Mesendoderm (in vitro differentiated cells): ENCODE measurements at regions not wholly inside any gene's neighbourhood (a gene's known extent, or its start where the extent isn't known, plus 50 kb on each side); places are given as distances from the start of the nearest gene placed in this dataset.

Experiments
- DNase-seq: peaks from one replicate; pipeline ENCODE4 v3.0.0; 2013
- H2AK5ac ChIP-seq: 2 replicates; pipeline ENCODE4 v1.6.1; 2013; ENCODE audit warnings: low read length, inconsistent platforms
- H2BK120ac ChIP-seq: 2 replicates; pipeline ENCODE4 v1.6.1; 2013; ENCODE audit warnings: low read depth, mild to moderate bottlenecking, low read length, moderate library complexity, mixed read lengths
- H2BK15ac ChIP-seq: replicated peaks from 2 replicates; pipeline ENCODE4 v1.6.1; 2013; ENCODE audit warnings: low read depth, mild to moderate bottlenecking, moderate library complexity
- H2BK5ac ChIP-seq: 2 replicates; pipeline ENCODE4 v1.6.1; 2013; ENCODE audit warnings: low read length, inconsistent platforms
- H3K18ac ChIP-seq: 2 replicates; pipeline ENCODE4 v1.6.1; 2013; ENCODE audit warnings: mild to moderate bottlenecking, low read length, mixed read lengths
- H3K23ac ChIP-seq: one replicate; pipeline ENCODE4 v1.6.1; 2013; ENCODE audit warnings: low read length
- H3K27ac ChIP-seq: 2 replicates; pipeline ENCODE4 v1.5.1; 2013; ENCODE audit warnings: low read depth, mild to moderate bottlenecking, inconsistent platforms, low read length, moderate library complexity
- H3K27me3 ChIP-seq: 2 replicates; pipeline ENCODE4 v1.6.1; 2013; ENCODE audit warnings: low read length, control low read depth, mild to moderate bottlenecking, inconsistent platforms; ENCODE audit not compliant: insufficient read depth, poor library complexity
- H3K36me3 ChIP-seq: 2 replicates; pipeline ENCODE4 v1.6.1; 2013; ENCODE audit warnings: low read length, inconsistent platforms; ENCODE audit not compliant: control insufficient read depth, insufficient read depth
- H3K4ac ChIP-seq: one replicate; pipeline ENCODE4 v1.6.1; 2013; ENCODE audit warnings: low read depth, mild to moderate bottlenecking, low read length, moderate library complexity
- H3K4me1 ChIP-seq: 2 replicates; pipeline ENCODE4 v1.6.1; 2013; ENCODE audit warnings: low read depth, low read length, inconsistent platforms; ENCODE audit not compliant: control insufficient read depth
- H3K4me2 ChIP-seq: 2 replicates; pipeline ENCODE4 v1.6.1; 2013; ENCODE audit warnings: low read length
- H3K4me3 ChIP-seq: 2 replicates; pipeline ENCODE4 v1.5.1; 2013; ENCODE audit warnings: mild to moderate bottlenecking, low read length
- H3K56ac ChIP-seq: one replicate; pipeline ENCODE4 v1.6.1; 2013; ENCODE audit warnings: low read length
- H3K79me1 ChIP-seq: 2 replicates; pipeline ENCODE4 v1.6.1; 2013; ENCODE audit warnings: low read length, inconsistent platforms
- H3K79me2 ChIP-seq: 2 replicates; pipeline ENCODE4 v1.6.1; 2013; ENCODE audit warnings: mild to moderate bottlenecking, low read length; ENCODE audit not compliant: control insufficient read depth, insufficient read depth
- H3K9ac ChIP-seq: 2 replicates; pipeline ENCODE4 v1.6.1; 2013; ENCODE audit warnings: low read length, inconsistent platforms
- H4K5ac ChIP-seq: one replicate; pipeline ENCODE4 v1.6.1; 2013; ENCODE audit warnings: low read length
- H4K8ac ChIP-seq: one replicate; pipeline ENCODE4 v1.6.1; 2013; ENCODE audit warnings: low read depth, mild to moderate bottlenecking, control low read depth, low read length, moderate library complexity
- WGBS: extraction: QIAGEN DNeasy Blood & Tissue Kit; methylation state at CpG from one replicate; pipeline ENCODE4 v1.1.7; 2013; ENCODE audit warnings: low lambda C conversion rate, missing lambda C conversion rate; ENCODE audit not compliant: insufficient coverage; ENCODE audit errors: extremely low coverage; 5-methylcytosine and 5-hydroxymethylcytosine counted together

DNA sequence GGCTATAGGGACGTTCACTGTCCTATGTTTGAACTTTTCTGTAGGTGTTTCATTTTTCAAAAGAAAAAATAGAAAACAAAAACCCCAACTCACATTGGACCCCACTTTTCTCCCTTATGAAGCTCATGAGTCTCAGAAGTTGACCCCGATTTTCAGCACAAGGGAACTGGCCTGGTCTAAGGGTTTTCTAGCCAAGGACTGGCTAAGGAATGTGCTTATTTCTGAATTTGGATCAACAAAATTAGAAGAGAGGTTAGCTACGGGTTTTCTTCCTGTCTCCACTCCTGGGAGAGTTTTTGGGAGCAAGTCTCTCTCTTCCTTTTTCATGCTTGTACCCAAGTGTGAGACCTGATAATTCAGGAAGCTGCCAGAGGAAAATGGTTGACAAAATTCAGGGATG is 453.2 kb downstream of the KLF12 start:
- Histone ChIP-seq H4K8ac (no peak overlapping the region), H3K56ac (no peak overlapping the region), H3K79me2 (no peaks in the 10 kb centered on the region), H3K18ac (no peak overlapping the region), H3K36me3 (no peaks in the 10 kb centered on the region), H3K27me3 (no peaks in the 10 kb centered on the region), H3K27ac (no peak overlapping the region), H3K4me1 (peaks cover 2% of the 10 kb centered on the region), H3K79me1 (no peaks in the 10 kb centered on the region), H3K23ac (no peak overlapping the region), H2AK5ac (no peak overlapping the region), H3K9ac (no peak overlapping the region), H3K4me3 (no peak overlapping the region), H3K4ac (no peak overlapping the region), H3K4me2 (no peak overlapping the region), H2BK15ac (no peak overlapping the region), H4K5ac (no peak overlapping the region), H2BK120ac (no peak overlapping the region), H2BK5ac (no peak overlapping the region)
- no CpG with 5 or more reads among the region's 3 CpGs for WGBS
- DNase-seq, result no peak

DNA sequence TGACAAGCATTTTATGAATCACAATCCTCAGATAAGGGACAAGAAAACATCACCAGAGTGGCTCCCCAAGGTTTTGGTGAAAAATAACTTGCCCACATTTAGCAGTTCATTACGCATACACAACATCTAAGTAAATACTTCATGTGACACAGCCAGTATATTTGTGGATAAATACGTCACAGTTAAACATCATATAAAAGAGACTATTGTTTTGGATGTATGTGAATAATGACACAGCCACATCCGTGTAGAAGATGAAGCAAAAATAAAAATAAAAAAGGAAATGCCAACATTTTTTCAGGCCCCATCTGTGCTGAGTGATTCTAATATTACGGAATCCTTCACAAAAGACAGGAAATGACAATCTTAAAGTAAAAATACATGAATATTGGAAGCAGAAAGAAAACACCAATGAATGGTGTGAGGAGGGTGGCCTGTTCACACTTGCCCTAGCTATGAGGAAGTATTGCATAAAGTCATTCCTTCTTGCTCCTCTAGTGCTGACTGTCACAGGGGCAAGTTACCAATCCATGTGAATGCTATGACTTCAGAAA is 457.1 kb downstream of the KLF12 start:
- Histone ChIP-seq H2BK120ac (no peak overlapping the region), H3K18ac (no peak overlapping the region), H3K4me3 (no peak overlapping the region), H3K27me3 (no peaks in the 10 kb centered on the region), H3K79me2 (no peaks in the 10 kb centered on the region), H3K27ac (no peak overlapping the region), H3K4me1 (peaks cover 2% of the 10 kb centered on the region), H3K4me2 (no peak overlapping the region), H2AK5ac (no peak overlapping the region), H3K23ac (no peak overlapping the region), H2BK15ac (no peak overlapping the region), H3K36me3 (no peaks in the 10 kb centered on the region), H3K56ac (no peak overlapping the region), H4K5ac (no peak overlapping the region), H4K8ac (no peak overlapping the region), H2BK5ac (no peak overlapping the region), H3K4ac (no peak overlapping the region), H3K9ac (no peak overlapping the region), H3K79me1 (no peaks in the 10 kb centered on the region)
- no CpG with 5 or more reads among the region's 4 CpGs for WGBS
- DNase-seq, result peak; percentile 11

DNA sequence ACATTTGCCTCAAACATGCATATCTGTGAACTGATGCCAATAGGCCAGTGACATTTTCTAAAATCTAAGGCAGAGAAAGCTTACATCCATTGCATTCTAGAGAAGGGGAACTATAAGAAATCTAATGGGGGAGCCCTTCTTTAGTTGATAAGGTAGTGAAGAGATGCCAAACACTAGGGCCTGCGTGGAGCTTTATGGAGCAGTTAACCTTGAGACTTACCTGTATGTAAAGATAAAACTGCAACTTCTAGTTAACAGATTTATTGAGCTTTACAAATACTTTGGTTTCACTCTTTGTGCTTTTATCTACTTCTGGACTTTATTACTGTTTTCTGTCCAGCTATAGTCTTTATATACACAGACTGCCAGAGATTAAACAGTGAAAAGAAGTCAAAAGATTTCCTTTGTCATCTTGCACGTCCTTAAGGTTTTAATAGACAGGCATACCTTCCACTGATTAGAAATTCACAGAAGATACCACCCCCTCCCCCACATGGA is 457.6 kb downstream of the KLF12 start:
- H3K36me3 ChIP-seq, result no peaks in the 10 kb centered on the region
- H3K23ac ChIP-seq, result no peak overlapping the region
- no peak overlapping the region for H2AK5ac ChIP-seq
- no peak overlapping the region for H3K27ac ChIP-seq
- H4K8ac ChIP-seq, result no peak overlapping the region
- no peak overlapping the region for H3K18ac ChIP-seq
- no peak overlapping the region for H3K56ac ChIP-seq
- H4K5ac ChIP-seq, result no peak overlapping the region
- no peak overlapping the region for H3K4me3 ChIP-seq
- H3K4ac ChIP-seq, result no peak overlapping the region
- no peak overlapping the region for H3K9ac ChIP-seq
- no CpG with 5 or more reads among the region's 2 CpGs for WGBS
- H2BK120ac ChIP-seq, result no peak overlapping the region
- H2BK5ac ChIP-seq, result no peak overlapping the region
- no peak overlapping the region for H3K4me2 ChIP-seq
- no peaks in the 10 kb centered on the region for H3K27me3 ChIP-seq
- H3K4me1 ChIP-seq, result peaks cover 2% of the 10 kb centered on the region
- H3K79me2 ChIP-seq, result no peaks in the 10 kb centered on the region
- H3K79me1 ChIP-seq, result no peaks in the 10 kb centered on the region
- peak; percentile 69 for DNase-seq
- no peak overlapping the region for H2BK15ac ChIP-seq

DNA sequence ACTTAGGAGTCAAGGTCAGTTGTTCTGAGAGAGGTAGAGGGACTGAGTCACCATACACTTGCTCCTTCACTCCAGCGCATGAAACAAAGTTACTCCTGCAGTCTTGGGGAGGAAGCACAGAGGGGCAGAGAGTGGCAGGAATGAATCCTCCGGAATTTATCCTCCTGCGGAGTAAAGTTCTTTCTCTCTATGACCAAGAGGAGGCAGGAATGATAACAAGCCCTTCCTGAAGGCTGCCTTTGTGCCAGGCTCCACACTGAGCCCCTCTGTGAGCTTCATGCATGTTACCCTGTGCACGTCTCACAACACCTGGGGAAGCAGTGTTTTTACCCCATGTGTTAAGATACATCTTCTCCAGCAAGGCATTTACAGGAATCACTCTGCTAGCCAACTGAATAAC is 458.4 kb downstream of the KLF12 start:
- Histone ChIP-seq H3K79me2 (no peaks in the 10 kb centered on the region), H3K36me3 (no peaks in the 10 kb centered on the region), H2AK5ac (no peak overlapping the region), H3K18ac (no peak overlapping the region), H3K27ac (no peak overlapping the region), H2BK5ac (no peak overlapping the region), H3K4me3 (no peak overlapping the region), H3K79me1 (no peaks in the 10 kb centered on the region), H3K4me2 (no peak overlapping the region), H3K56ac (no peak overlapping the region), H3K9ac (no peak overlapping the region), H4K5ac (no peak overlapping the region), H3K23ac (no peak overlapping the region), H4K8ac (no peak overlapping the region), H2BK15ac (no peak overlapping the region), H3K27me3 (no peaks in the 10 kb centered on the region), H3K4ac (no peak overlapping the region), H2BK120ac (no peak overlapping the region), H3K4me1 (peaks cover 2% of the 10 kb centered on the region)
- peak; percentile 31 for DNase-seq
- no CpG with 5 or more reads among the region's 4 CpGs for WGBS

DNA sequence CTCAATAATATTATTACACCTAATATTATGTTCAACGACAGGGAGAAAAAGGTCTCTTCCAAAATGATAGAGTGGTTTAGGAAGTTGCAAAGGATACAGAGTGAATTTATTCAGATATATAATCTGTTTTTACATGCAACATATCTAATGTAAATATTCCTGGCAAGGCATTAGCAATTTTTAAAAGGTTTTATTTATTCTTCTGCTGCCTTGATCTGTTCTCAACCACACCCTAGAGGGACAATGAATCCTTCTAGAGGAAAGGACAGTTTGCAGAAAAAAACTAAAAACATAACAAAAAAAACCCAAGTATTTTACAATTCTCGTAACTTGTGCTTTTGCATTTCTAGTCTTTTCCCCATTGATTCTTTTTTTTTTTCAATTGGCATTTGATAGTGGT is 459.6 kb downstream of the KLF12 start:
- Histone ChIP-seq H3K18ac (no peak overlapping the region), H3K27ac (no peak overlapping the region), H3K4me1 (peaks cover 2% of the 10 kb centered on the region), H2BK5ac (no peak overlapping the region), H3K27me3 (no peaks in the 10 kb centered on the region), H3K4ac (no peak overlapping the region), H2BK120ac (no peak overlapping the region), H2BK15ac (no peak overlapping the region), H3K36me3 (no peaks in the 10 kb centered on the region), H3K9ac (no peak overlapping the region), H3K79me2 (no peaks in the 10 kb centered on the region), H3K4me2 (no peak overlapping the region), H4K8ac (no peak overlapping the region), H3K23ac (no peak overlapping the region), H2AK5ac (no peak overlapping the region), H3K4me3 (no peak overlapping the region), H4K5ac (no peak overlapping the region), H3K79me1 (no peaks in the 10 kb centered on the region), H3K56ac (no peak overlapping the region)
- no peak for DNase-seq
- WGBS, result no CpG with 5 or more reads among the region's 2 CpGs

DNA sequence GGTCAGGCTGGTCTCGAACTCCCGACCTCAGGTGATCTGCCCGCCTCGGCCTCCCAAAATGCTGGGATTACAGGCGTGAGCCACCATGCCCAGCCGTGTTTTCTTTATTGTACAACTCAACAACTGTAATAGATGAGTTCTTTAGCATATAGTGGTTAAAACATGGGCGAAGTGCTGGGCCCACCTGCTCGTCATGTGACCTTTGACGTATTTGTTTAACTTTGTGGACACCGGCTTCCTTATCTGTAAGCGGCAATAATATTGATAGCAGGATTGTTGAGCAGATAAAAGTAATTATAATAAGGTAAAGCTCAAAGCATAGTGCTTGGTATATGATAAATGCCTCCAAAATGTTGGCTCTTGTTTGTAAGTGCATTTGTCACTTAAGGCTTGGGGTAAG is 460.3 kb downstream of the KLF12 start:
- Histone ChIP-seq H3K79me1 (no peaks in the 10 kb centered on the region), H3K4ac (no peak overlapping the region), H3K23ac (no peak overlapping the region), H3K4me3 (no peak overlapping the region), H3K27ac (no peak overlapping the region), H4K5ac (no peak overlapping the region), H3K36me3 (no peaks in the 10 kb centered on the region), H2BK15ac (no peak overlapping the region), H3K79me2 (no peaks in the 10 kb centered on the region), H3K4me2 (no peak overlapping the region), H2BK5ac (no peak overlapping the region), H3K9ac (no peak overlapping the region), H4K8ac (no peak overlapping the region), H3K56ac (no peak overlapping the region), H3K18ac (no peak overlapping the region), H3K27me3 (no peaks in the 10 kb centered on the region), H2BK120ac (no peak overlapping the region), H2AK5ac (no peak overlapping the region), H3K4me1 (peaks cover 2% of the 10 kb centered on the region)
- DNase-seq, result no peak
- no CpG with 5 or more reads among the region's 11 CpGs for WGBS
